ENCODE measurements at regions not wholly inside any gene's neighbourhood (a gene's known extent, or its start where the extent isn't known, plus 50 kb on each side); places are given as distances from the start of the nearest gene placed in this dataset.

- H3K4me1 Mint-ChIP-seq: peaks cover 3% of the 10 kb centered on the region
- no peak overlapping the region for H3K27ac Mint-ChIP-seq
- DNase-seq (no peak), ATAC-seq (ENCODE audit: low read depth) (no peak)
- ChIA-PET POLR2A (no interaction called here), CTCF (no interaction called here)
- TF ChIP-seq, protein P1, sequence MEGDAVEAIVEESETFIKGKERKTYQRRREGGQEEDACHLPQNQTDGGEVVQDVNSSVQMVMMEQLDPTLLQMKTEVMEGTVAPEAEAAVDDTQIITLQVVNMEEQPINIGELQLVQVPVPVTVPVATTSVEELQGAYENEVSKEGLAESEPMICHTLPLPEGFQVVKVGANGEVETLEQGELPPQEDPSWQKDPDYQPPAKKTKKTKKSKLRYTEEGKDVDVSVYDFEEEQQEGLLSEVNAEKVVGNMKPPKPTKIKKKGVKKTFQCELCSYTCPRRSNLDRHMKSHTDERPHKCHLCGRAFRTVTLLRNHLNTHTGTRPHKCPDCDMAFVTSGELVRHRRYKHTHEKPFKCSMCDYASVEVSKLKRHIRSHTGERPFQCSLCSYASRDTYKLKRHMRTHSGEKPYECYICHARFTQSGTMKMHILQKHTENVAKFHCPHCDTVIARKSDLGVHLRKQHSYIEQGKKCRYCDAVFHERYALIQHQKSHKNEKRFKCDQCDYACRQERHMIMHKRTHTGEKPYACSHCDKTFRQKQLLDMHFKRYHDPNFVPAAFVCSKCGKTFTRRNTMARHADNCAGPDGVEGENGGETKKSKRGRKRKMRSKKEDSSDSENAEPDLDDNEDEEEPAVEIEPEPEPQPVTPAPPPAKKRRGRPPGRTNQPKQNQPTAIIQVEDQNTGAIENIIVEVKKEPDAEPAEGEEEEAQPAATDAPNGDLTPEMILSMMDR (IDR thresholded peaks at IDR 0.05): no peak
- H3K36me3 Mint-ChIP-seq (ENCODE audit: low read depth): no peaks in the 10 kb centered on the region
- H3K4me3 Mint-ChIP-seq: no peak overlapping the region
- no peaks in the 10 kb centered on the region for H3K27me3 Mint-ChIP-seq
- peaks cover 4% of the 10 kb centered on the region for H3K9me3 Mint-ChIP-seq
- intact Hi-C loops (cut with micrococcal nuclease): no loop called here
Observed at GRCh38 chr4:42330002-42330592, 67.2 kb upstream of the SHISA3 start.

GRCh38 chr4:42331040-42331439, 66.2 kb upstream of the SHISA3 start:
- no peak overlapping the region for H3K4me3 Mint-ChIP-seq
- no peaks in the 10 kb centered on the region for H3K36me3 Mint-ChIP-seq (ENCODE audit: low read depth)
- POLR2A ChIA-PET: no interaction called here
- CTCF ChIA-PET: no interaction called here
- H3K27ac Mint-ChIP-seq: no peak overlapping the region
- ATAC-seq (ENCODE audit: low read depth) (no peak), DNase-seq (no peak)
- H3K27me3 Mint-ChIP-seq: no peaks in the 10 kb centered on the region
- intact Hi-C loops (cut with micrococcal nuclease): no loop called here
- H3K9me3 Mint-ChIP-seq: peaks cover 4% of the 10 kb centered on the region
- TF ChIP-seq, protein P1 (IDR thresholded peaks at IDR 0.05): no peak
- H3K4me1 Mint-ChIP-seq: peaks cover 3% of the 10 kb centered on the region

GRCh38 chr4:42331914-42332368, 65.3 kb upstream of the SHISA3 start:
- TF ChIP-seq, protein P1 (IDR thresholded peaks at IDR 0.05): no peak
- Mint-ChIP-seq H3K9me3 (peaks cover 4% of the 10 kb centered on the region), H3K36me3 (ENCODE audit: low read depth) (no peaks in the 10 kb centered on the region), H3K27me3 (no peaks in the 10 kb centered on the region), H3K4me3 (no peak overlapping the region), H3K27ac (no peak overlapping the region), H3K4me1 (peaks cover 3% of the 10 kb centered on the region)
- ChIA-PET POLR2A (no interaction called here), CTCF (no interaction called here)
- intact Hi-C loops (cut with micrococcal nuclease): no loop called here
- ATAC-seq (ENCODE audit: low read depth) (no peak), DNase-seq (no peak)

DNA sequence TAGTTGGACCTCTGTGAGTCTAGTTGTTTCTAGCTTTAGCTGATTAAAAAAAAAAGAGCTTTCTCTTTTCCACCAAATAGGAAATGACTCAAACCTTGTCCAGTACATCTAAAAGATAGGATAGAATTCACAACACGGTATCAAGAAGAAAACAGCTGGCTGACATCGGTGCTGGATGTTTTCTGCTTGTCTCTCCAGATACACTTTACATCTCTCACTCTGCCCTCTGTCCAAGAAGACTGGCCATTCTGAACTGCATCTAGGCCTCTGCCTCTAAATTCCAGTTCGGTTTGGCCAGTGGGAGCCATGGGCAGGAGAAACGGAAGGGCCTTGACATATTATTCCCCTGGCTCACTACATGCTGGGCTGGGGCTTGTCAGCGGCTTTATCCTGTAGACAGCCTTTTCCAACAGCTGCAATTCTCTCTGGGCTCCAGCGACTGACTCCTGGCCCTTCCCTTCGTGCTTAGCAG, 57.3 kb upstream of the SHISA3 start:
- POLR2A ChIA-PET: no interaction called here
- intact Hi-C loops (cut with micrococcal nuclease): no loop called here
- DNase-seq (no peak), ATAC-seq (ENCODE audit: low read depth) (no peak)
- CTCF ChIA-PET: no interaction called here
- H3K27ac Mint-ChIP-seq: no peak overlapping the region
- no peaks in the 10 kb centered on the region for H3K27me3 Mint-ChIP-seq
- H3K9me3 Mint-ChIP-seq: no peaks in the 10 kb centered on the region
- H3K36me3 Mint-ChIP-seq (ENCODE audit: low read depth): no peaks in the 10 kb centered on the region
- H3K4me1 Mint-ChIP-seq: peaks cover 10% of the 10 kb centered on the region
- TF ChIP-seq, protein P1 (IDR thresholded peaks at IDR 0.05): no peak
- no peak overlapping the region for H3K4me3 Mint-ChIP-seq

GRCh38 chr4:42341518-42342026, 55.7 kb upstream of the SHISA3 start:
- Mint-ChIP-seq H3K4me1 (peaks cover 10% of the 10 kb centered on the region), H3K9me3 (no peaks in the 10 kb centered on the region), H3K36me3 (ENCODE audit: low read depth) (no peaks in the 10 kb centered on the region), H3K4me3 (no peak overlapping the region), H3K27me3 (no peaks in the 10 kb centered on the region), H3K27ac (no peak overlapping the region)
- TF ChIP-seq, protein P1 (IDR thresholded peaks at IDR 0.05): no peak
- ChIA-PET CTCF (no interaction called here), POLR2A (no interaction called here)
- ATAC-seq (ENCODE audit: low read depth) (no peak), DNase-seq (no peak)
- intact Hi-C loops (cut with micrococcal nuclease): no loop called here
